Tibial nerve (tissue), 4 donors: ENCODE measurements at regions not wholly inside any gene's neighbourhood (a gene's known extent, or its start where the extent isn't known, plus 50 kb on each side); places are given as distances from the start of the nearest gene placed in this dataset.

ENCODE experiments used
- DNase-seq, 2 donors: peaks; one replicate each; pipeline ENCODE4 v3.0.0-alpha.2; 2019; ENCODE audit warnings: low spot score in 2 of 2
- H3K27ac ChIP-seq, 4 donors: fragments of 200-600 bp; sonication (generic) in 3 of 4; one replicate each; pipeline ENCODE4 v1.5.1; 2017 to 2019; ENCODE audit warnings: mild to moderate bottlenecking in 1 of 4
- H3K27me3 ChIP-seq, 2 donors: fragments of 200-600 bp; sonication (generic) in 1 of 2; one replicate each; pipeline versions ENCODE4 v1.5.1 to v1.6.0; 2017 to 2019
- H3K36me3 ChIP-seq, 3 donors: fragments of 200-600 bp; sonication (generic); one replicate each; pipeline ENCODE4 v1.5.1; 2018 to 2019
- H3K4me1 ChIP-seq, 4 donors: fragments of 200-600 bp; sonication (generic) in 3 of 4; one replicate each; pipeline ENCODE4 v1.5.1; 2017 to 2019
- H3K4me3 ChIP-seq, 4 donors: fragments of 200-600 bp; sonication (generic) in 3 of 4; one replicate each; pipeline ENCODE4 v1.5.1; 2017 to 2019; ENCODE audit warnings: mild to moderate bottlenecking in 1 of 4, moderate library complexity in 1 of 4
- H3K9me3 ChIP-seq, 4 donors: fragments of 200-600 bp; sonication (generic) in 3 of 4; one replicate each; pipeline ENCODE4 v1.5.1; 2017 to 2019
- EP300 ChIP-seq, 2 donors: sonication (generic); formaldehyde crosslinking; IDR thresholded peaks; one replicate each; pipeline ENCODE4 v1.6.1; 2017; ENCODE audit warnings: antibody characterized with exemption in 2 of 2, mild to moderate bottlenecking in 1 of 2
- POLR2A ChIP-seq, 2 donors: fragments of 450-650 bp; IDR thresholded peaks; one replicate each; pipeline ENCODE4 v1.6.1; 2017; ENCODE audit warnings: antibody characterized with exemption in 2 of 2, mild to moderate bottlenecking in 2 of 2, moderate library complexity in 2 of 2
- WGBS, 2 donors: methylation state at CpG; one replicate each; pipeline ENCODE4 v1.1.5; 2018; 5-methylcytosine and 5-hydroxymethylcytosine counted together
- TF ChIP-seq, protein P1 (sequence below), 5 experiments: fragments of 200-600 bp in 3 of 5; fragments of 450-650 bp in 2 of 5; sonication (generic) in 3 of 5; IDR thresholded peaks; one replicate each; pipeline ENCODE4 v1.5.1; 2016 to 2019; ENCODE audit warnings: antibody characterized with exemption in 5 of 5, mild to moderate bottlenecking in 3 of 5, moderate library complexity in 2 of 5

DNA sequence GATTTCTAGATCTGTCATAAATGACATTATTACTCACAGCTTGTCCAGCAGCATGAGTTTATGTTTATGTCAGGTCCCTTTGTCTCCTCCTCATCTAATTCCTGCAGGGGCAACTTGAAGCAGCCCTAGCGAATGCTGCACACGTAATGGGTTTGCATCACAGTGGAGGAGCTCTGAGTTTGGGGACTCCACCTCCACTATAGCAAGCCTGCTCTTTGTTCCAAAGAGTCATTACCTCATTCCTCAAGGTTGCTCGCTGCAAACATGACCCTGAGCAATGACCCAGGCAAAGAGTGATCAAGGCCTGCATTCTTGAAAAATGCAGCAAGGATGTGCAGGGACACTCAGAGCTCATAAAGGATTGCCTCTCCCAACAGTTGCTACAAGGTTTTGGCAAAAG lies 261.9 kb downstream of the HHIPL2 start:
- TF ChIP-seq POLR2A (IDR thresholded peaks at IDR 0.05) (no peak), EP300 (IDR thresholded peaks at IDR 0.05) (no peak)
- TF ChIP-seq, protein P1, sequence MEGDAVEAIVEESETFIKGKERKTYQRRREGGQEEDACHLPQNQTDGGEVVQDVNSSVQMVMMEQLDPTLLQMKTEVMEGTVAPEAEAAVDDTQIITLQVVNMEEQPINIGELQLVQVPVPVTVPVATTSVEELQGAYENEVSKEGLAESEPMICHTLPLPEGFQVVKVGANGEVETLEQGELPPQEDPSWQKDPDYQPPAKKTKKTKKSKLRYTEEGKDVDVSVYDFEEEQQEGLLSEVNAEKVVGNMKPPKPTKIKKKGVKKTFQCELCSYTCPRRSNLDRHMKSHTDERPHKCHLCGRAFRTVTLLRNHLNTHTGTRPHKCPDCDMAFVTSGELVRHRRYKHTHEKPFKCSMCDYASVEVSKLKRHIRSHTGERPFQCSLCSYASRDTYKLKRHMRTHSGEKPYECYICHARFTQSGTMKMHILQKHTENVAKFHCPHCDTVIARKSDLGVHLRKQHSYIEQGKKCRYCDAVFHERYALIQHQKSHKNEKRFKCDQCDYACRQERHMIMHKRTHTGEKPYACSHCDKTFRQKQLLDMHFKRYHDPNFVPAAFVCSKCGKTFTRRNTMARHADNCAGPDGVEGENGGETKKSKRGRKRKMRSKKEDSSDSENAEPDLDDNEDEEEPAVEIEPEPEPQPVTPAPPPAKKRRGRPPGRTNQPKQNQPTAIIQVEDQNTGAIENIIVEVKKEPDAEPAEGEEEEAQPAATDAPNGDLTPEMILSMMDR (IDR thresholded peaks at IDR 0.05) = no peak
- Histone ChIP-seq H3K4me1 (peaks cover 0 to 3% (median 0%) of the 10 kb centered on the region in 4 donors), H3K27me3 (no peaks in the 10 kb centered on the region), H3K36me3 (no peaks in the 10 kb centered on the region), H3K27ac (no peak overlapping the region), H3K4me3 (no peak overlapping the region), H3K9me3 (no peaks in the 10 kb centered on the region)
- whole genome bisulfite sequencing, 2 donors = 54 to 60% methylated on average over 3 of the region's 3 CpGs
- DNase-seq = no peak

DNA sequence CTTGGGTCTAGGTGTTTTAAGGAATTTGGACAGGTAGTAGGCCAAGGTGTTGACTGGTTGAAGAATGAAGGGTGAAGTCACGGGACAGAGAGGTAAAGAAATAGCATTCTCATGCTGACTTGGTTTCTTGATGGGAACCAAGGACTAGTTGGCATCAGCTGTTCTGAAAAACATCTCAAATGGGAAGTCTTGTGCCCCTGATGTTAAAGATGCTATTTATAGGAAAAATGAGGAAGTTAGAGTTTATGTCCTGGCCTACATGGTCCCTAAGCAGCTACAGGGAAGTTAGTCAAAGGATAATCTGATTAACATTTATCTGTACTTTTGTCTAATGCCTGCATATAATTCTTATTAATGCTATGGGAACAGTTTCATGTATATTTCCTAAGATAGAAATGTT lies 262.4 kb downstream of the HHIPL2 start:
- 72 to 86% methylated on average over 1 of the region's 1 CpG for WGBS, 2 donors
- H3K4me3 ChIP-seq = no peak overlapping the region
- no peak for DNase-seq
- TF ChIP-seq, protein P1 (IDR thresholded peaks at IDR 0.05) = no peak
- no peak for TF ChIP-seq EP300 (IDR thresholded peaks at IDR 0.05)
- no peak for TF ChIP-seq POLR2A (IDR thresholded peaks at IDR 0.05)
- H3K4me1 ChIP-seq = peaks cover 0 to 3% (median 0%) of the 10 kb centered on the region in 4 donors
- no peak overlapping the region for H3K27ac ChIP-seq
- no peaks in the 10 kb centered on the region for H3K36me3 ChIP-seq
- H3K9me3 ChIP-seq = no peaks in the 10 kb centered on the region
- no peaks in the 10 kb centered on the region for H3K27me3 ChIP-seq

DNA sequence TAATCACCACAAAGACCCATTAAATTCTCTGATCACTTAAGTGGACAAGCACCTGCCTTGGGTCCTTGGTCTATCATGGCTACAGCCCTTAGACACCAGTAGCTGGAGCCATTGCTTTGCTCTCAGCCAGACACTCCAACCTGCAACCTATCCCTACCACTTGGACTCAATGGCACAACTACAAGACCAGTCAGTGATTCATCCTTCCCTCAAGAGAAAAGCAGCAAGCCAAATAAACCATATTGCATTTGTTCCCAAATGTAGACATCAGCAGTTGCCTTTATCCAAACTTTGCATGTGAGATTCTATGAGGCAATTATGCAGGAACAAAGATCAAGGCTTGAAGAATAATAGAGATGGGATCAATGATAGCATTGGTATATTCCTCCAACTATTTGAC lies 263.4 kb downstream of the HHIPL2 start:
- no peaks in the 10 kb centered on the region for H3K36me3 ChIP-seq
- TF ChIP-seq POLR2A (IDR thresholded peaks at IDR 0.05) (no peak), EP300 (IDR thresholded peaks at IDR 0.05) (no peak)
- TF ChIP-seq, protein P1 (IDR thresholded peaks at IDR 0.05) = no peak
- H3K27me3 ChIP-seq = no peaks in the 10 kb centered on the region
- no peak for DNase-seq
- peaks cover 0 to 3% (median 0%) of the 10 kb centered on the region in 4 donors for H3K9me3 ChIP-seq
- peaks cover 0 to 3% (median 0%) of the 10 kb centered on the region in 4 donors for H3K4me1 ChIP-seq
- no peak overlapping the region for H3K4me3 ChIP-seq
- H3K27ac ChIP-seq = no peak overlapping the region

DNA sequence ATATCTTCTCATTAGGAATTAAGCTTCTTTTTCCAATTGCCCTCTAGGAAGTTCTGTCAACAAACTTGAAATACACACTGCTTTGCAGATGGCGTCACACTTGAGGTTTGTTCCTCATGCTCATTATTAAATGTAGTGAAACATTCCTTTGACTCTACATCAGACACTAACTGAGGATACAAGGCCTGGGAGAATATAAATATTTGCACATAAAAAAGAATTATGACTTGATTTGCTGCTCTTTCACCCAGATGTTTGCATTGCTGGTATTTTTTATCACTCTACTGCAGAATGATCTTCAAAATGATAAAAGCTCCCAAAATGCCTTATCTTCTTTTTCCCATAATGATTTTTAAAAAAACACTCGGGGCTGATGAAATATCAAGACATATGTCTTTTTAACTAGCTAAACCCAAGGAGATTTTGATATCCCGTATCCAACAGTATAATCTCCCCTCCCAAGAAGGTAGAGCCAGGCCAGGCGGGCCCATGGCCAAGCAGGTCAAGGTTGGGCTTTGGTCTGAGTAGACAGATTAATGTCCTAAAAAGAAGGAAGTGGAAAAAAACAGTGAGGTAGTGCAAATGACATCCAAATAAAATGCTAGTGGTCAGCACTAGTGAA lies 264.6 kb downstream of the HHIPL2 start:
- WGBS, 2 donors = 30 to 46% methylated on average over 4 of the region's 4 CpGs
- TF ChIP-seq, protein P1 (IDR thresholded peaks at IDR 0.05) = no peak
- H3K4me3 ChIP-seq = no peak overlapping the region
- DNase-seq = no peak
- H3K36me3 ChIP-seq = no peaks in the 10 kb centered on the region
- H3K9me3 ChIP-seq = peaks cover 0 to 3% (median 0%) of the 10 kb centered on the region in 4 donors
- peaks cover 0 to 3% (median 0%) of the 10 kb centered on the region in 4 donors for H3K4me1 ChIP-seq
- no peak overlapping the region for H3K27ac ChIP-seq
- no peaks in the 10 kb centered on the region for H3K27me3 ChIP-seq

DNA sequence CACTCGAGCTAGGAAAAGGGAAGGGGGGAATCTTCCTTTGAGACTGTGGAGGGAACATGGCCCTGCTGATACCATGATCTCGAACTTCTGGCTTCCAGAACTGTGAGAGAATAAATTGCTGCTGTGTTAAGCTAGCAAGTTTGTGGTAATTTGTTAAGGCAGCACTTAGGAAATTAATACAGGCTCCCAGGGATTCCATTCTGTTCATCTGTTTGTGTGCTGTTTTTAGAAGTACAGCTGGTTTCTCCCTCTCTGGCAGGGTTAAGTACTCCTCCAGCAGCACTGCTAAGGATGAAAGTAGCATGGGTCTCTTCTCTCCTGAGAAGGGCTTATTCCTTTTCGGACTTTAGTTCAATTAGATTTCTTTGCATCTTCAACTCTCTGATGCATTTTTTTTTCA lies 268.3 kb downstream of the HHIPL2 start:
- no peaks in the 10 kb centered on the region for H3K4me1 ChIP-seq
- H3K27me3 ChIP-seq = no peaks in the 10 kb centered on the region
- H3K4me3 ChIP-seq = no peak overlapping the region
- H3K9me3 ChIP-seq = peaks cover 0 to 3% (median 0%) of the 10 kb centered on the region in 4 donors
- DNase-seq = no peak
- H3K27ac ChIP-seq = no peak overlapping the region
- no peaks in the 10 kb centered on the region for H3K36me3 ChIP-seq
- 45 to 78% methylated on average over 3 of the region's 3 CpGs for WGBS, 2 donors
- TF ChIP-seq EP300 (IDR thresholded peaks at IDR 0.05) = no peak
- TF ChIP-seq, protein P1 (IDR thresholded peaks at IDR 0.05) = no peak
- TF ChIP-seq POLR2A (IDR thresholded peaks at IDR 0.05) = no peak
